H9 (cell line): ENCODE measurements at regions not wholly inside any gene's neighbourhood (a gene's known extent, or its start where the extent isn't known, plus 50 kb on each side); places are given as distances from the start of the nearest gene placed in this dataset.

ENCODE experiments used
- DNase-seq: peaks from one replicate; pipeline ENCODE4 v3.0.0-alpha.2; 2017
- H2AFZ ChIP-seq: one replicate; pipeline ENCODE4 v1.6.1; 2013; ENCODE audit warnings: mild to moderate bottlenecking, low read length, control low read depth, moderate library complexity
- H2AK5ac ChIP-seq: 2 replicates; pipeline ENCODE4 v1.6.1; 2013; ENCODE audit warnings: low read length, control low read depth, mixed read lengths; ENCODE audit not compliant: insufficient read length
- H2BK120ac ChIP-seq: one replicate; pipeline ENCODE4 v1.6.1; 2013; ENCODE audit warnings: low read depth, mild to moderate bottlenecking, low read length, control low read depth, inconsistent platforms; ENCODE audit not compliant: poor library complexity, severe bottlenecking
- H2BK12ac ChIP-seq: 2 replicates; pipeline ENCODE4 v1.6.1; 2013; ENCODE audit warnings: low read length, control low read depth, mixed read lengths, low read depth; ENCODE audit not compliant: insufficient read length
- H2BK15ac ChIP-seq: 2 replicates; pipeline ENCODE4 v1.6.1; 2013; ENCODE audit warnings: low read depth, low read length, control low read depth
- H2BK20ac ChIP-seq: one replicate; pipeline ENCODE4 v1.6.1; 2013; ENCODE audit warnings: low read depth, mild to moderate bottlenecking, low read length, control low read depth, inconsistent platforms; ENCODE audit not compliant: poor library complexity, severe bottlenecking
- H2BK5ac ChIP-seq: 2 replicates; pipeline ENCODE4 v1.6.1; 2013; ENCODE audit warnings: low read length, control low read depth, mixed read lengths; ENCODE audit not compliant: insufficient read length
- H3K14ac ChIP-seq: 2 replicates; pipeline ENCODE4 v1.6.1; 2013; ENCODE audit warnings: low read length, control low read depth; ENCODE audit not compliant: insufficient read depth
- H3K18ac ChIP-seq: 2 replicates; pipeline ENCODE4 v1.6.1; 2013; ENCODE audit warnings: low read depth, mild to moderate bottlenecking, mixed read lengths, low read length, control low read depth; ENCODE audit not compliant: insufficient read length
- H3K23ac ChIP-seq: 2 replicates; pipeline ENCODE4 v1.6.1; 2013; ENCODE audit warnings: low read length, control low read depth, mixed read lengths, low read depth; ENCODE audit not compliant: insufficient read length
- H3K23me2 ChIP-seq: 2 replicates; pipeline ENCODE4 v1.6.1; 2013; ENCODE audit warnings: low read depth, mild to moderate bottlenecking, mixed read lengths, low read length, control low read depth; ENCODE audit not compliant: insufficient read length, poor library complexity, severe bottlenecking
- H3K27ac ChIP-seq: 2 replicates; pipeline ENCODE4 v1.5.1; 2013; ENCODE audit warnings: low read length, control low read depth, mixed read lengths, low read depth; ENCODE audit not compliant: insufficient read length
- H3K27me3 ChIP-seq: 2 replicates; pipeline ENCODE4 v1.6.1; 2013; ENCODE audit warnings: low read length, control low read depth, inconsistent platforms; ENCODE audit not compliant: insufficient read depth
- H3K4ac ChIP-seq: 2 replicates; pipeline ENCODE4 v1.6.1; 2013; ENCODE audit warnings: low read depth, mild to moderate bottlenecking, control low read depth, inconsistent platforms, low read length, moderate library complexity
- H3K4me1 ChIP-seq: 2 replicates; pipeline ENCODE4 v1.6.1; 2013; ENCODE audit warnings: low read length, control low read depth, inconsistent platforms; ENCODE audit not compliant: insufficient read depth
- H3K4me2 ChIP-seq: 2 replicates; pipeline ENCODE4 v1.6.1; 2013; ENCODE audit warnings: low read length, control low read depth, mixed read lengths; ENCODE audit not compliant: insufficient read length, insufficient read depth
- H3K56ac ChIP-seq: 2 replicates; pipeline ENCODE4 v1.6.1; 2013; ENCODE audit warnings: low read depth, mild to moderate bottlenecking, mixed read lengths, low read length, control low read depth; ENCODE audit not compliant: insufficient read length
- H3K79me1 ChIP-seq: 2 replicates; pipeline ENCODE4 v1.6.1; 2013; ENCODE audit warnings: low read depth, mild to moderate bottlenecking, moderate library complexity, low read length, control low read depth, inconsistent platforms; ENCODE audit not compliant: insufficient read depth, poor library complexity, severe bottlenecking
- H3K79me2 ChIP-seq: 2 replicates; pipeline ENCODE4 v1.6.1; 2013; ENCODE audit warnings: low read length, control low read depth, inconsistent platforms; ENCODE audit not compliant: insufficient read depth
- H3K9ac ChIP-seq: 2 replicates; pipeline ENCODE4 v1.6.1; 2013; ENCODE audit warnings: low read length, control low read depth, mixed read lengths; ENCODE audit not compliant: insufficient read length; ENCODE audit errors: extremely low read depth
- H3K9me3 ChIP-seq: one replicate; pipeline ENCODE4 v1.6.1; 2013; ENCODE audit warnings: low read depth, low read length, inconsistent platforms; ENCODE audit not compliant: control insufficient read depth
- H3T11ph ChIP-seq: one replicate; pipeline ENCODE4 v1.6.1; 2013; ENCODE audit warnings: mild to moderate bottlenecking, low read length, control low read depth, inconsistent platforms
- H4K20me1 ChIP-seq: one replicate; pipeline ENCODE4 v1.6.1; 2013; ENCODE audit not compliant: control insufficient read depth, insufficient read length, insufficient read depth
- H4K5ac ChIP-seq: 2 replicates; pipeline ENCODE4 v1.6.1; 2013; ENCODE audit warnings: low read depth, mild to moderate bottlenecking, mixed read lengths, low read length, control low read depth; ENCODE audit not compliant: insufficient read length
- H4K8ac ChIP-seq: replicated peaks from 2 replicates; pipeline ENCODE4 v1.6.1; 2013; ENCODE audit warnings: low read length, control low read depth, mixed read lengths, low read depth; ENCODE audit not compliant: insufficient read length
- H4K91ac ChIP-seq: 2 replicates; pipeline ENCODE4 v1.6.1; 2013; ENCODE audit warnings: low read depth, mild to moderate bottlenecking, moderate library complexity, mixed read lengths, low read length, control low read depth; ENCODE audit not compliant: insufficient read length
- H3K27ac Mint-ChIP-seq, 3 experiments: 2 replicates in 2 of 3; 3 replicates in 1 of 3; pipeline ENCODE4 v1.8.0; 2020 to 2021; ENCODE audit warnings: mixed read lengths in 3 of 3, mild to moderate bottlenecking in 1 of 3, moderate library complexity in 1 of 3
- H3K27me3 Mint-ChIP-seq: 2 replicates; pipeline ENCODE4 v1.8.0; 2021; ENCODE audit warnings: low read depth, mild to moderate bottlenecking, moderate library complexity, mixed read lengths
- H3K36me3 Mint-ChIP-seq, 3 experiments: 2 replicates in 2 of 3; 3 replicates in 1 of 3; pipeline ENCODE4 v1.8.0; 2020 to 2021; ENCODE audit warnings: low read depth in 3 of 3, mixed read lengths in 3 of 3; ENCODE audit not compliant: insufficient read depth in 1 of 3
- H3K4me1 Mint-ChIP-seq, 2 experiments: 2 replicates each; pipeline ENCODE4 v1.8.0; 2020; ENCODE audit warnings: mixed read lengths in 2 of 2
- H3K4me3 Mint-ChIP-seq, 2 experiments: 2 replicates in 1 of 2; 3 replicates in 1 of 2; pipeline ENCODE4 v1.8.0; 2020 to 2021; ENCODE audit warnings: mild to moderate bottlenecking in 2 of 2, mixed read lengths in 2 of 2, moderate library complexity in 1 of 2
- H3K9me3 Mint-ChIP-seq, 2 experiments: 2 replicates in 1 of 2; 3 replicates in 1 of 2; pipeline ENCODE4 v1.8.0; 2020; ENCODE audit warnings: mild to moderate bottlenecking in 2 of 2, mixed read lengths in 2 of 2, moderate library complexity in 1 of 2
- WGBS: extraction: QIAGEN DNeasy Blood & Tissue Kit; methylation state at CpG from one replicate; pipeline ENCODE4 v1.1.7; 2013; ENCODE audit warnings: missing lambda C conversion rate, low lambda C conversion rate, mixed read lengths; ENCODE audit not compliant: insufficient read length; ENCODE audit errors: extremely low coverage; 5-methylcytosine and 5-hydroxymethylcytosine counted together
- TF ChIP-seq, protein P1 (sequence below): fragments of 200-600 bp; sonication (generic); conservative IDR thresholded peaks from 3 replicates; pipeline ENCODE4 v1.8.0; 2021; ENCODE audit warnings: antibody characterized with exemption, mild to moderate bottlenecking

DNA sequence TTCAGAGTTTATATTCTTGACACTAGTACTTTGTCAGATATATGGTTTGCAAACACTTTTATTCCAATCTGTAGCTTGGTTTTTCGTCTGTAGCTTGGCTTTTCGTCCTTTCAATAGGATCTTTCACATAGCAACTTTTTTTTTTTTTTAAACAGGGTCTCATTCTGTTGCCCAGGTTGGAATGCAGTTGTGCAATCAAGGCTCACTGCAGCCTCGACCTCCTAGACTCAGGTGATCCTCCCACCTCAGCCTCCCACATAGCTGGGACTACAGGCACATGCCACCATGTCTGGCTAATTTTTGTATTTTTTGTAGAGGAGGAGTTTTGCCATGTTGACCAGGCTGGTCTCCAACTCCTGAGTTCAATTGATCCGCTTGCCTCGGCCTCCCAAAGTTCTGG lies 460.4 kb upstream of the SOX5 start:
- Mint-ChIP-seq H3K27me3 (no peaks in the 10 kb centered on the region), H3K9me3 (no peaks in the 10 kb centered on the region), H3K4me3 (no peak overlapping the region), H3K4me1 (peaks cover 6% of the 10 kb centered on the region in 2 experiments), H3K36me3 (no peaks in the 10 kb centered on the region; a peak in 1 of 7 replicates), H3K27ac (no peak overlapping the region)
- H3K9ac ChIP-seq, result no peak overlapping the region
- no peak overlapping the region for H3K18ac ChIP-seq
- H3K14ac ChIP-seq, result no peak overlapping the region
- H3K4me2 ChIP-seq, result no peak overlapping the region
- H3K4me1 ChIP-seq, result peaks cover 5% of the 10 kb centered on the region
- no peak overlapping the region for H4K5ac ChIP-seq
- no peak overlapping the region for H4K91ac ChIP-seq
- H2BK15ac ChIP-seq, result no peak overlapping the region
- no peak overlapping the region for H2AK5ac ChIP-seq
- no peak overlapping the region for H3K23ac ChIP-seq
- TF ChIP-seq, protein P1, sequence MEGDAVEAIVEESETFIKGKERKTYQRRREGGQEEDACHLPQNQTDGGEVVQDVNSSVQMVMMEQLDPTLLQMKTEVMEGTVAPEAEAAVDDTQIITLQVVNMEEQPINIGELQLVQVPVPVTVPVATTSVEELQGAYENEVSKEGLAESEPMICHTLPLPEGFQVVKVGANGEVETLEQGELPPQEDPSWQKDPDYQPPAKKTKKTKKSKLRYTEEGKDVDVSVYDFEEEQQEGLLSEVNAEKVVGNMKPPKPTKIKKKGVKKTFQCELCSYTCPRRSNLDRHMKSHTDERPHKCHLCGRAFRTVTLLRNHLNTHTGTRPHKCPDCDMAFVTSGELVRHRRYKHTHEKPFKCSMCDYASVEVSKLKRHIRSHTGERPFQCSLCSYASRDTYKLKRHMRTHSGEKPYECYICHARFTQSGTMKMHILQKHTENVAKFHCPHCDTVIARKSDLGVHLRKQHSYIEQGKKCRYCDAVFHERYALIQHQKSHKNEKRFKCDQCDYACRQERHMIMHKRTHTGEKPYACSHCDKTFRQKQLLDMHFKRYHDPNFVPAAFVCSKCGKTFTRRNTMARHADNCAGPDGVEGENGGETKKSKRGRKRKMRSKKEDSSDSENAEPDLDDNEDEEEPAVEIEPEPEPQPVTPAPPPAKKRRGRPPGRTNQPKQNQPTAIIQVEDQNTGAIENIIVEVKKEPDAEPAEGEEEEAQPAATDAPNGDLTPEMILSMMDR, result no peak
- no peak overlapping the region for H4K8ac ChIP-seq
- no peaks in the 10 kb centered on the region for H3K79me1 ChIP-seq
- no peaks in the 10 kb centered on the region for H3K9me3 ChIP-seq
- no peak overlapping the region for H2AFZ ChIP-seq
- H2BK20ac ChIP-seq, result no peak overlapping the region
- H3T11ph ChIP-seq, result no peak overlapping the region
- H3K27ac ChIP-seq, result no peak overlapping the region
- no peak overlapping the region for H3K56ac ChIP-seq
- H4K20me1 ChIP-seq, result no peaks in the 10 kb centered on the region
- no peak for DNase-seq
- H3K4ac ChIP-seq, result no peak overlapping the region
- H3K79me2 ChIP-seq, result no peaks in the 10 kb centered on the region
- H2BK12ac ChIP-seq, result no peak overlapping the region
- WGBS, result no CpG with 5 or more reads among the region's 5 CpGs
- no peaks in the 10 kb centered on the region for H3K23me2 ChIP-seq
- H2BK5ac ChIP-seq, result no peak overlapping the region
- H2BK120ac ChIP-seq, result no peak overlapping the region
- no peaks in the 10 kb centered on the region for H3K27me3 ChIP-seq
